ENCODE measurements at regions not wholly inside any gene's neighbourhood (a gene's known extent, or its start where the extent isn't known, plus 50 kb on each side); places are given as distances from the start of the nearest gene placed in this dataset.

GRCh38 chr7:124440081-124440480 is 325.5 kb downstream of the GPR37 start:
- no peak for DNase-seq (ENCODE audit: low spot score)
- no peaks in the 10 kb centered on the region for H3K9me3 ChIP-seq (ENCODE audit: low read length)
- H3K36me3 ChIP-seq (replicated peaks in 1 of 2; ENCODE audit: control insufficient read depth in 1 of 2, insufficient read depth in 2 of 2, low read length in 2 of 2), result no peaks in the 10 kb centered on the region
- intact Hi-C loops (cut with micrococcal nuclease; ENCODE audit: unreplicated experiment) (no loop called here), in situ Hi-C loops (cut with HindIII; ENCODE audit: extremely low pct_ligation_motif_present, low pct_unique_long_range_greater_than_20kb) (no loop called here)
- ATAC-seq, result no peak
- H4K20me1 ChIP-seq (ENCODE audit: insufficient read depth, low read length), result no peaks in the 10 kb centered on the region
- no TSS peak for BruUV-seq (replicated peaks)
- H3K9ac ChIP-seq (ENCODE audit: insufficient read depth, low read depth, low read length), result no peak overlapping the region
- FAIRE-seq, result no peak
- no peak overlapping the region for H3K4me2 ChIP-seq (ENCODE audit: low read depth, low read length)
- H2AFZ ChIP-seq (ENCODE audit: low read length), result no peak overlapping the region
- H3K27ac ChIP-seq (ENCODE audit: extremely low read length, insufficient read depth, low read length), result no peak overlapping the region
- ChIA-PET CTCF (ENCODE audit: low intra/inter-chr PET ratio, low total read pairs) (no interaction called here), POLR2A (no interaction called here)
- H3K27me3 ChIP-seq (ENCODE audit: control insufficient read depth in 1 of 2, insufficient read depth in 2 of 2, low read length in 2 of 2), result no peaks in the 10 kb centered on the region
- H3K4me1 ChIP-seq (ENCODE audit: insufficient read depth, low read length), result no peaks in the 10 kb centered on the region
- no peaks in the 10 kb centered on the region for H3K79me2 ChIP-seq (ENCODE audit: insufficient read depth, low read length)
- TF ChIP-seq RFX3 (CRISPR knock-in tag; IDR thresholded peaks at IDR 0.05), result no peak
- TF ChIP-seq, protein P1, sequence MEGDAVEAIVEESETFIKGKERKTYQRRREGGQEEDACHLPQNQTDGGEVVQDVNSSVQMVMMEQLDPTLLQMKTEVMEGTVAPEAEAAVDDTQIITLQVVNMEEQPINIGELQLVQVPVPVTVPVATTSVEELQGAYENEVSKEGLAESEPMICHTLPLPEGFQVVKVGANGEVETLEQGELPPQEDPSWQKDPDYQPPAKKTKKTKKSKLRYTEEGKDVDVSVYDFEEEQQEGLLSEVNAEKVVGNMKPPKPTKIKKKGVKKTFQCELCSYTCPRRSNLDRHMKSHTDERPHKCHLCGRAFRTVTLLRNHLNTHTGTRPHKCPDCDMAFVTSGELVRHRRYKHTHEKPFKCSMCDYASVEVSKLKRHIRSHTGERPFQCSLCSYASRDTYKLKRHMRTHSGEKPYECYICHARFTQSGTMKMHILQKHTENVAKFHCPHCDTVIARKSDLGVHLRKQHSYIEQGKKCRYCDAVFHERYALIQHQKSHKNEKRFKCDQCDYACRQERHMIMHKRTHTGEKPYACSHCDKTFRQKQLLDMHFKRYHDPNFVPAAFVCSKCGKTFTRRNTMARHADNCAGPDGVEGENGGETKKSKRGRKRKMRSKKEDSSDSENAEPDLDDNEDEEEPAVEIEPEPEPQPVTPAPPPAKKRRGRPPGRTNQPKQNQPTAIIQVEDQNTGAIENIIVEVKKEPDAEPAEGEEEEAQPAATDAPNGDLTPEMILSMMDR (CRISPR knock-in tag; IDR thresholded peaks at IDR 0.05), result no peak
- TF ChIP-seq, protein P2, sequence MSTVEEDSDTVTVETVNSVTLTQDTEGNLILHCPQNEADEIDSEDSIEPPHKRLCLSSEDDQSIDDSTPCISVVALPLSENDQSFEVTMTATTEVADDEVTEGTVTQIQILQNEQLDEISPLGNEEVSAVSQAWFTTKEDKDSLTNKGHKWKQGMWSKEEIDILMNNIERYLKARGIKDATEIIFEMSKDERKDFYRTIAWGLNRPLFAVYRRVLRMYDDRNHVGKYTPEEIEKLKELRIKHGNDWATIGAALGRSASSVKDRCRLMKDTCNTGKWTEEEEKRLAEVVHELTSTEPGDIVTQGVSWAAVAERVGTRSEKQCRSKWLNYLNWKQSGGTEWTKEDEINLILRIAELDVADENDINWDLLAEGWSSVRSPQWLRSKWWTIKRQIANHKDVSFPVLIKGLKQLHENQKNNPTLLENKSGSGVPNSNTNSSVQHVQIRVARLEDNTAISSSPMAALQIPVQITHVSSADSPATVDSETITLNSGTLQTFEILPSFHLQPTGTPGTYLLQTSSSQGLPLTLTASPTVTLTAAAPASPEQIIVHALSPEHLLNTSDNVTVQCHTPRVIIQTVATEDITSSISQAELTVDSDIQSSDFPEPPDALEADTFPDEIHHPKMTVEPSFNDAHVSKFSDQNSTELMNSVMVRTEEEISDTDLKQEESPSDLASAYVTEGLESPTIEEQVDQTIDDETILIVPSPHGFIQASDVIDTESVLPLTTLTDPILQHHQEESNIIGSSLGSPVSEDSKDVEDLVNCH (CRISPR knock-in tag; IDR thresholded peaks at IDR 0.05), result no peak
- no peak for TF ChIP-seq FOXC1 (CRISPR knock-in tag; IDR thresholded peaks at IDR 0.05; ENCODE audit: borderline replicate concordance)
- TF ChIP-seq NCOA5 (CRISPR knock-in tag; IDR thresholded peaks at IDR 0.05), result no peak
- TF ChIP-seq MYPOP (CRISPR knock-in tag; IDR thresholded peaks at IDR 0.05), result no peak
- TF ChIP-seq, protein P3, sequence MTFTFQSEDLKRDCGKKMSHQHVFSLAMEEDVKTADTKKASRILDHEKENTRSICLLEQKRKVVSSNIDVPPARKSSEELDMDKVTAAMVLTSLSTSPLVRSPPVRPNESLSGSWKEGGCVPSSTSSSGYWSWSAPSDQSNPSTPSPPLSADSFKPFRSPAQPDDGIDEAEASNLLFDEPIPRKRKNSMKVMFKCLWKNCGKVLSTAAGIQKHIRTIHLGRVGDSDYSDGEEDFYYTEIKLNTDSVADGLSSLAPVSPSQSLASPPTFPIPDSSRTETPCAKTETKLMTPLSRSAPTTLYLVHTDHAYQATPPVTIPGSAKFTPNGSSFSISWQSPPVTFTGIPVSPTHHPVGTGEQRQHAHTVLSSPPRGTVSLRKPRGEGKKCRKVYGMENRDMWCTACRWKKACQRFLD (CRISPR knock-in tag; IDR thresholded peaks at IDR 0.05; ENCODE audit: borderline replicate concordance), result no peak
- TF ChIP-seq ZNF160 (CRISPR knock-in tag; IDR thresholded peaks at IDR 0.05), result no peak
- no peak overlapping the region for H3K4me3 ChIP-seq (replicated peaks in 1 of 3; ENCODE audit: insufficient read depth in 1 of 3, low read depth in 2 of 3, low read length in 3 of 3)
- WGBS (ENCODE audit: low lambda C conversion rate), result 37% methylated on average over 2 of the region's 2 CpGs
